ENCODE measurements at regions not wholly inside any gene's neighbourhood (a gene's known extent, or its start where the extent isn't known, plus 50 kb on each side); places are given as distances from the start of the nearest gene placed in this dataset.
"Not testable (repeated sequence)": the region's sequence is repeated elsewhere in the genome, so short reads cannot be mapped to it uniquely, and the experiment has no call there.

DNA sequence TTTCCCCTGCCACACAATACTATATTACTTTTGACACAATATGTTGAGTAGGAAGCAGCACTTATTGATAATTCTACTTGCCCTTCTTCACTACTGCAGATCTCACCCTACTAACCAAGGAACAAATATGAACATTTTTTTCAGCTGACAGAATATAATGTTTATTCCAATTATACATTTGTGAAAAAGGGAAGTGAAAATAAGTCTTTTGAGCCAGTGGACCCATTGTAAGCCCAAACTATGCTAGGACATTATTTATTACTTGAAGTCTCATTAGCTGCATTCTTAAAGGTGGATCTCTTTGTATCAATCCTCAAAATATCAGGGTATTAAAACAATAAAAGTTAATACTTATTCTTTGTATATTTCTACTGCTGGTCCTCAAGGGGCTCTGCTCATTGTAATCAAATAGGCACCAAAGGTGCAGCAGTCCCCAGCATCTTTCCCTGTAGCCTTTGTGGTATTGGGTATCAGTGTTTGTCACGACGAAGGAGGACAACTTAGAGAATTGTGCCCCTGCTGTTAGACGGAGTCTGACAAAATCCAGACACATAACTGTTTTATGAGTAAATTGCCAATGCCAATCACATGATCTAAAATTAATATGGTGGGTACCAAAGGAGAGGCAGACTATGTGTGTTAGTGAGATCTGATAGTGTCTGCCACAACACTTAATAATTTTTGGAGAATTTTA, 453.5 kb upstream of the CDH9 start:
- no peak for DNase-seq

DNA sequence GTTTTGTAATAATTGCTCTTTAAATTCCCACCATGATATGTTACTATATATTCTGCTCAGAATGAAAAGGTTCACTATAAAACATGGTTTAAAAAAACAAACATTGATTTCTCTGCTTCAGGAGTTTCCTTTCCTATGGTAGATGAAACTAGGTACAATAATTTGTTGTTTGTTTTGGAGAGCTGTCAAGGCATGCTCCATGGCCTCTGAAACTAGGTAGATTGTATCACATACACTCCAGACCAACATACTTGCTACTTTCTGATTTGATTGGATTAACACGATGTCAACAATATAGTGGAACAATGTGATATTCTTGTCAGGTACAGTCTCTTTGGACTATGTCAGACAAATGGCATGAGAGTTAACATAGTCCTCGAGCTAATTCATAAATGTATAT, 452.7 kb upstream of the CDH9 start:
- no peak for DNase-seq

DNA sequence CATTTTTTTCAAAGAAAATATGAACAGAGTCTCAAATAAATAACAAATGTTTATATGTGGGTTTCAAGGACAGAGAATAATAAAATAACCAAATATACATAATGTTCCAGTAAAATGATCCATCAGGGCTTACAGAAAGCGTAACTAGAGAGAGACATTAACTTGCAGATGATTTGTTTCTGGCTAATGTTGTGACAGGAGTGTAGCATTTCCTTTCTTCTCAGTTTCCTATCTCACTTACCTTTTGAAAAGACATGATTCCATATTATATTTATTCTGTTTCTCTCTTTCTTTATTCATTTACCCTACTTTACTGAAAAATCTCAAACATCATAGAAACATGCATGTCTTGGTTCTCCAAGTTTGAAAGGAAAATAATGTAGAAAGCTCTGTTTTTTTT, 451.3 kb upstream of the CDH9 start:
- no peak for DNase-seq

DNA sequence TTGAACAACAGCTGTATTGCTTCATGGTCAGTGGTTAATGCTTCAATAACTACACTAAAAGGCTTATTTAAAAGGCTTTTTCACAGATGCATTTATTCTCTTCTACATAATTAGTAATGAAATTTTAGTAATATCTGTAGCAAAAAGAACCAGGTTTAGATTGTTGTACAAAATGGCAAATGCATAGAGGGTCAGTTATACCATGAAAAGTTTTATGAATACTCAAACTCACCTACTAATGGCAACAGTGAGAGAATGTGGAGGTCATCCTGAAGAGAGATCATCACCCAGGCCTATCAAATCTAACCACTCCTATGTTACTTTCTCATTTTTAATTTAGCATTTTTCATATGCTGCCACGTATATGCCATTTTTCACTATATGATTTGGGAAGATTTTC, 444.3 kb upstream of the CDH9 start:
- no peak for DNase-seq

DNA sequence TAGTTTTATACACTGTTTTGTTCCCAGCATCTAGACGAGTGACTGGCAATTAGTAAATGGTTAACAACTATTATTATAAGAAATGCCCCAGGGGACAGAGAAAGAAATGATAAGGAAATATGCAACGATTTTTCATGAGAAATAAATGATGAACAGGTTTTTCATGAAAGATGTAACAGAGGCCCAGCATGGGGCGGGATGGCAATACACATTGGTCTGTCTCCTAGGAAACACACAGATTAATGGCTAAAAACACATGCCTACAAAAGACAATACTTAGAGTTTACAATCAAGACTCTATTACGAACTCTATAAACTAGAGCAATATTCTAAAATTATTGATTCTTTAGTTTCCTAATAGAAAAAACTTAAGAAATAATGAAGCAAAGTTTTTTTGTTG, 441.5 kb upstream of the CDH9 start:
- DNase-seq, result no peak

DNA sequence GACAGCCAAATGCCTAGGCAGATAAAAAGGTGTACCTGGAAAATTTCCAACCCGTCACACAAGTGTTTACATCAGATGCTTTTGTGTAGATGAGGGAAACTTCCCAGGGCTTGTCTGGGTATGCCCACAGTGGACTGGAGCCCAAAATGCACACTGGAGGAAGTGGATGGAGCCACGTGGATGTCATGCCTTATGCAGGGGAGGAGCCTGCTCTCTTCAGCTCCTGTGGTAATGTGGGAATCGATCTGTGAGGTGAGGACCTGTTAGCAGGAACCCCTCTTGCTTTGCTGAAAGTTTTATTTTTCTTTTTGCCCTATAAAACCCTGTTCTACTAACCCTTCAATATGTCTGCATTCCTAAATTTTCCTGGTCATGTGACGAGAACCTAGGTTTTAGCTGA, 439.2 kb upstream of the CDH9 start:
- DNase-seq, result no peak

DNA sequence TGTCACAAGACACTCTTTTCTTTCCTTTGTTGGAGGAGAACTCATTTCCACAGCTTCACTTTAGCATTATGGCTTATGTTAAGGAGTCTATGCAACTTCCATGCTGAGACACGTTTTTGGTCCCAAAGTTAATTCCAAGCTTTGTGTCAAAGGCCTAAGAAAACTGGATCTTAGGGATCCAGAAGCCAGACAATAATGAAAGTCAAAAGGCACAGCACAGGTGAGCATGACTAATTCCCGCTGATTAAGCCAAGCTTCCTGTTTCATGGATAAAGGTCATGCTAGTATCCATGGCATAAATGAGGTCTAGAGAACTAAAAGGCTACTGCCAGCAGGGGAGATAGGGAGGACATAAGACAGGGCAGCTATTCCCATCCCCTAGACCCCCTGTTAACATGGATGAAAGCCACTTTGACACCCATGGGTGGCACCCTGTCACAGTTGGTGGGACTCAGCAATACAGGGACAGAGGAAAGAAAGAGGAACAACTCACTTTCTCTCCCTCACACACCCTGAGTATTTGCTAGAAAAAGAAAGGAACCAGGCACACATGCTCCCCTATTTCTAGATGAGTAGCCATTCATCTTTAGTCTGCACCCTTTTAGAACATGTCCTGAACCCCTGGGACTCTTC, 438.1 kb upstream of the CDH9 start:
- no peak for DNase-seq

DNA sequence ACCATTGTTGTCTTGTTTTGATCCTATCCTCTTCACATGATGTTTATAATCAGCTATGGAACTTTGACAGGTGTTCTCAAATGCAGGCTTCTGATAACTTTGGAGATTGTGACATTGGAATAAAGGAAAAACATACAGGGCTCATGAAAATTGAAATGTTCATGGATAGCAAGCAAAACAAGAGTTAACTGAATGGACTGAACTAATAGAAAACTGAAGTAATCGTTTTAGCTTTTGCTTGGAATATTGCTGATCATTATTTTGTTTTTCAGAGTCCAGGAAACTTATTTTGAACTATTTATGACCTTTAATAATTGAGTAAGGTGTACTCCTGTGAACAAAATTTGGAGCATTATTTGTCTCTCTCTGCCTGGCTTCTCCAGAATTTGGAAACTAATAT, 436.7 kb upstream of the CDH9 start:
- no peak for DNase-seq

DNA sequence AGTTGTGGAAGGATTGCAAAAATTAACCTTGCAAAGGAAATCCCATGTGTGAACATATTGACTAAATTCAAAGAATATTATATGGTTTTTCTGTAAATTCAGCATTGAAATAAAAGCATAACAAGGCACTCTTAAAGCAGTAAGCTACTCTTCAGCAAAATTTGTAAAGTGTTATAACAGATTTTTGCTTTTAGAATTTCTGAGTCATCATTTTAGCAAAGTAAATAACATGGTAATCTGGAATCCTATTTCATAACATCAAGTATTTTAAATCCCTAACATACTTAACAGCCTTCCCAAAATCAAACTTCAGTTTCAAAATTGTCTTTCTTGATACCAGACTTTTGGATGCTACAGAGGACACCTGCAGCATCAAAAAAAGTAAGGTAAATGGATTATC, 436.0 kb upstream of the CDH9 start:
- no peak for DNase-seq

DNA sequence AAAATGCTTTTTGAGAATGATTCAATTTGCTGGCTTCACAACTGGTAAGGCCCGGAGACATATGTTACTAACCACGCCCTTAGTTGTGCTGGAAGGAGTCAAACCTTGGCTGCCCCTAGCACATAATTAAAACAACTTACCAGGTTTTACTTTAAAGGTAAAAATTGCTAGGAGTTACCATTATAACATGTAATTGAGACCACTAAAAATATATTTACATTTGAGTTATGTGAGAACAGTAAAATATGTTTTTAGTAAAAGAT, 435.6 kb upstream of the CDH9 start:
- no peak for DNase-seq

DNA sequence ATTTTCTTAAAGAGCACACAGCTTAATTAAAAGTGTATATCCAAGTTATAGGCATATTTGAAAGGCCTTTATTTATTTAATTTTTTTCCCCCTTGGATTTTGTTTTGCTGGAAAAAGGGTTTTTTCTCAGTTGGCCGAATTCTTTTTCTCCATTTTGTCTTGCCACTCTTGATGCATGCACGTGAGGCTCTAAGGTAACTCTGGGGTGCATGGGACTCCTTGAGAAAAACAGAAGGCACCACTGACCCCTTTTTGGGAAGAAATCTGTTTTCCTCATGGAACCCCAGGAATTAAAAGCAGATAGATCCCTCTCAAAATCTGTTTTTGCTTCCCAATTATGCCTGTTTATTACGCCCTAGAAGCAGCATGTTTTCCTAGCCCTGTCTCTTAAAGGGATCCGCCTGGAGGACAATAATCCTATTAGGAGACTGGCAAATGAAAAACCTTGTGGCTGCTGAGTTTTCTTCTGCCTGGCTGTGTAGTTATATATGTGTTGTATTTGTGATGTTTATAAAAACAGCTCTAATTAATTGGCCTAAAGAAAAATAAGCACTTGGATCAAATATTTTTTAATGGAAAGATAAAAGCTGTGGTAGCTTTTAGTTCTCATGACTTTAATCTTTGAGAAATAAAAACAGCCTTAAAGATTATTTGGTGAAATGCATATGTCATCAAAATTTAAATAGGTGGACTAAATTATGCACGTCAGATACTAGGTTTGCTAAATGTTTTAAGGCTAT, 435.1 kb upstream of the CDH9 start:
- no peak for DNase-seq

DNA sequence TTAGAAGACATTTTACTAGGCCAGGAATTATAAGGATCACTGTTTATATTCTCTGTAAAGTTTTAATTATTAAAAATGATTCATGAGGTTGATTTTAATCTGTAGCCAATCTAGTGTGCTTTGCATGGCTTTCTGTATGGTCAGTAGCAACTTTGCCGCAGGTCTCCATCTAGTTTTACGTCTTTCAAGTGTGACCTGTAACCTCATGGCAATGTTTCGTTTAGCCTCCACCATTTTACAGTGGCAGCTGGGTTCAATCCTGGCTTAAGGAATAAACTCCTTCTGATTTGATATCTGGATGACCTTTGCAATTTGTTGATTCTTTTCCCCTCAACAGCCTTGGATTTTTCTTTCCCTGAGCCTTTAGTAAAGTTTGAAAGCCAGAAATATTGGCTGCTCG, 434.5 kb upstream of the CDH9 start:
- DNase-seq, result no peak

DNA sequence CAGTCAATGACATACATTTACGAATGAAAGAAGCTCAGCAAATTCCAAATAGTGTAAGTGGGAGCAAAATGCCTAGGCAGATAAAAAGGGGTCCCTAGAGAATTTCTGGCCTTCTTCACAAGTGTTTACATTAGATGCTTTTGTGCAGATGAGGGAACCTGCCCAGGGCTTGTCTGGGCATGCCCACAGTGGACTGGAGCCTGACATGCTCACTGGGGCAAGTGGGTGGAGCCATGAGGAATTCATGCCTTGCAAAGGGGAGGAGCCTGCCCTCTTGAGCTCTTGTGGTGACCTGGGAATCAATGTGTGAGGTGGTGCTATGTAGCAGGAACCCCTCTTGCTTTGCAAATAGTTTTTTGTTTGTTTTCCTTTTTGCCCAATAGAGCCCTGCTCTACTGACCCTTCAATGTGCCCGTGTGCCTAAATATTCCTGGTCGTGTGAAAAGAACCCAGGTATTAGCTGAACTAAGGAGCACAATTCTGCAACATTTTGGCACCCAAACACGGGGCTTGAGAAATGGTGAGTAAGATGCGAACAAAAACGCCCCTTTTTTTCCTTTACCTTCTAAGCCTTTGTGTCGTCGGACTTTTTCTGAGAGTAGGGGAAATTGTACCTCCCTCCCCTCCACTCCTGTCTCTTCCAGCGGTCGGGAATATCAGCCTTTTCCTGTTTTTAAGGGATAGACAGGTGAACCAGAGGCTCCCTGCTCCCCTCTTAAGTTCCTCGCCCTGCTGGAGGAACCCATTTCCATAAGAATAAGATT, 433.8 kb upstream of the CDH9 start:
- no peak for DNase-seq

DNA sequence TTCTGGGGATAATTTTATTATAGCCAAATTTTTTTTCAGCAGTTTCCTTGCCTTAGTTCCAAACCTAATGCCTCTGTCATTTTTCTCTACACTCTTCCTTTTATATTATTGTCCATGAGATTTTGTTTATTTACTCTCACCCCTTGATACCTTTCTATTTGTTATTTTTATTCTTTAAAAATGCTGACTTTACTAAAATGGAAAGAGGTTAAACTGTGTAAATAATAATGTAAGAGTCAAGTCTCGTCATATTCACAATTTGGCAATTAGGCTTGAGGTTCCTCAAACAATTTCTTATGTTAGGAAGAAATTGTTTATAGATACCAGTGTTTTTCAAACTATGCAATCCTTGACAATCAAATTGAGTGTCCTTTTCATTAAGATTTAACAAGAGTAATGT, 428.6 kb upstream of the CDH9 start:
- DNase-seq, result no peak

DNA sequence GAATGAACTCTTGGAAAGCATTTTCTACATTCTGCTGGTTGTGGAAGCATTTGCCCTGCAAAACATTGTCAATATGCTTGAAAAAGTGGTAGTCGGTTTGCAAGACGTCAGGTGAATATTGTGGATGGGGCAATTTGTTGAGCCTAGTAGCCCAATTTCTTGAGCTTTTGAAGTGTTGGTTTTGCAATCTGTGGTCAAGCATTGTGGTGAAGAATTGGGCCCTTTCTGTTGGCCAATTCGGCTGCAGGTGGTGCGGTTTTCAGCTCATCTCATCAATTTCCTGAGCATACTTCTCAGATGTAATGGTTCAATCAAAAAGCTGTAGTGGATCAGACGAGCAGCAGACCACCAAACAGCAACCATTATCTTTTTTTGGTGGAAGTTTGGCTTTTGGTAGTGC, 426.8 kb upstream of the CDH9 start:
- DNase-seq, result no peak

DNA sequence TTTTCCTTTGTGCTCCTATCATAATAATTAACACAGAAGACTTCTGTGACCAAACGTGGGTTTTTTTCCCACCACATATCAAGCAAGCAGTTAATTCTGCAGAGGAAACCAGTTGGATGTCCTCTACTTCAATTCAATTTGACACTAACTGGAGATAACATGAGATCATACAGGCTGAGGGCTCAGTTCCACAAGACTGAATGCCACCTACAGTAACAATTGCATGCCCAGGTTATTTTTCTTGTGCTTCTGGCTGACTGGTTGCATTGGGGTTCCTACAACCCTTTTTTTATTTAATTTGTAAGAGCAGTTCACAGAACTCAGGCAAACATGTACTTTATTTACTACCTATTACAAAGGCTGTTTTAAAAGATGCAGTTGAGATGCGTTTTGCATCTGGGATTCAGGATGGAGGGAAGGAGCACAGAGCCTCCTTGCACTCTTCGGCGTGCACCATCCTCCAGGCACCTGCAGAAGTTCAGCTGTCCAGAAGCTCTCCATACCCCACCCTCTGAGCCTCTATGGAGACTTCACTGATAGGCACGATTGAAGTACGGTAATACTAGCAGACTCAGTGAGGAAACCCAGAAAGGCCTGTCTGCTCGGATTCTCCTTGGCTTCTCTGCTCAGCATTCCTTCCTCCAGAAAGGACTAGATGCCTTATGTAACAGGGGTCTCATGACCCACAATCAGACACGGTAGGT, 425.2 kb upstream of the CDH9 start:
- no peak for DNase-seq

DNA sequence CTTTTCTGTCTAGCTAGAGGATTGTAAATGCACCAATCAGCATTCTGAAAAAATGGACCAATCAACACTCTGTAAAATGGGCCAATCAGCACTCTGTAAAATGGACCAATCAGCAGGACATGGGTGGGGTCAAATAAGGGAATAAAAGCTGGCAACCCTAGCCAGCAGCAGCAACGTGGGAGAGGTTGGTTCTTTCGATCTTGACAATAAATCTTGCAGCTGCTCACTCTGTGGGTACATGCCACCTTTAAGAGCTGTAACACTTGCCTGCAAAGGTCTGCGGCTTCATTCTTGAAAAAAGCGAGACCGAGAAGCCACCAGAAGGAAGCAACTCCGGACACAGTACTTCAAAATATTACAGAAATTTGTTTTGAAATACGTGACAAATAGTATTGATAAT, 424.6 kb upstream of the CDH9 start:
- no peak for DNase-seq

DNA sequence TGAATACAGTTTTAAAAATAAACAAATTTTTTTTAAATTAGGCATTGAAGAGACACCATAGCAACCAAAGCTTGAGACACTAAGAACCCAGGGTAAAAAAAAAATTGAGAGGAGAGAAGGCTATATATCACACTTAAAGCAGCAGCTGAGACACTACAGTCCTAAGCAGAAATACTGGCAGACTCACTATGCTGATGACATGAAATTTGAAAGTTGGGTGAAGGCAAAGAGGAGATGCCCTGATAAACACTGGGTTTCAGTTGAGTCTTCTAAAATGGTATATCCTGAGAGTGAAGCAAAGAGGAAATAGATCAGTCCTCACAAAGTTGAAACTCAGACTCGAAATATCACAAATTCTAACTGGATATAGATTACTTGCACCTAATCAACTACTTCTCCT, 419.9 kb upstream of the CDH9 start:
- no peak for DNase-seq

DNA sequence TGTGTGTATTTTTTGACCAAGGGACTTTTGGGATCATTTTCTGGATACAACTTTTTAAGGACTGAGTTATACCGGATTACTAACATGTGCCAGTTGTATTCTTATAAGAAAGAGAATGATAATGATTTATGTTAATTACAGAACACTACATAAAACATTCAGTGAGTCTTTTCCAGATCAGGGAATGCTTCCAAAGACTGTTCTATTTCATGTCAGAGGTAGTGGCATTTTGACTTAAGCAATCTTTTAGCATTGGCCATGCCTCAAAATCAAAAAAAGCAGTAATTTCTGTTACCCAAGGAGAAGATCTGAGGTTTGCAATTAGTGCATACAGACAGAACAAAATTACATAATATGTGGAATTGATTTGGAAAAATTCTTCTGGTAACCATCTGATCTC, 413.0 kb upstream of the CDH9 start:
- DNase-seq, result no peak

DNA sequence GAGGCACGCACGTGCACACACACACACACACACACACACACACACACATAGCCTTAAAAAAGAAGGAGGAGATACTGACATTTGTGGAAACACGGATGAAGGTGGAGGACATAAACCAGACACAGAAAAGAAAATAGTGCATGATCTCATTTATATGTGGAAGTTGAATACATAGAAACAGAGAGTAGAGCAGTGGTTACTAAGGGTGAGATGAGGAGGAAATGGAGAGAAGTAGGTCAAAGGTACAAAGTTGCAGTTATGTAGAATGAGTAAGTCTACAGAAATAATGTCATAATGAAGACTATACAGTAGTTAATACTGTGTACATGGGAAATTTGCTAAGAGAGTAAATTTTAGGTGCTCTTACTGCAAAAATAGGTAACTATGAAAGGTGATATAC, 412.2 kb upstream of the CDH9 start:
- no peak for DNase-seq

DNA sequence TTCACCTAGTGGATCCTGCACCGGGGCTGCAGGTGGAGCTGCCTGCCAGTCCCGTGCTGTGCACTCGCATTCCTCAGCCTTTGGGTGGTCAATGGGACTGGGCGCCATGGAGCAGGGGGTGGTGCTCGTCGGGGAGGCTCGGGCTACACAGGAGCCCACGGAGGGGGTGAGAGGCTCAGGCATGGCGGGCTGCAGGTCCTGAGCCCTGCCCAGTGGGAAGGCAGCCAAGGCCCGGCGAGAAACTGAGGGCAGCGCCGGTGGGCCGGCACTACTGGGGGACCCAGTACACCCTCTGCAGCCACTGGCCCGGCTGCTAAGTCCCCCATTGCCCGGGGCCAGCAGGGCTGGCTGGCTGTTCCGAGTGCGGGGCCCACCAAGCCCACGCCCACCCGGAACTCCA, 401.0 kb upstream of the CDH9 start:
- not testable (repeated sequence) for DNase-seq

DNA sequence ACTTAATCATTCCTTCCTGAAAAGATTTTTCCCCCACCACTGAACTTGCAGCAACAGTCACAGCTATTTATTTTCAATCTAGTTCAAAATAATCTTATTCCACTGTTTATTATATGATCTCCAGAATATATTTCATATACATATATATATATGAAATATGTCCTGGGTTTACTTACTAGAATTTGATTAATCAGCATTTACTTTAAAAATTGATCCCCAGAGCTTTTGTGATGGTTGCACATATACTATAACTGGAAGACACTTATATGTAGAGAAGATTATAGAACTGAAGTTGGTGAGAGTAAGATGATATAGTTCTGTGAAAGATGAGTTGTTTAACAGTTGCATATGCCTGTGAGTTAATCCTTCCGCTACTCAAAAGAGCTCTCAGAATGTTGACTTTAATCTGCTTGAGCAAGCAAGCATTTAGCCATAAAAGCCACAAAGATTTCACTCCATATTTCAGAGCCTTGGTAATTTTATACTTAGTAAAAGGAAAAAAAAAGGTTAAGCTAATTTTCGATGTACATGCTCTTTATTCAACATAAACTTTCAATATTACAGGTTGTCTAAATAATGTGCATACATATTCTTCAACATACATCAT, 399.3 kb upstream of the CDH9 start:
- DNase-seq, result no peak
